HG02571 (cell line): ENCODE measurements at regions not wholly inside any gene's neighbourhood (a gene's known extent, or its start where the extent isn't known, plus 50 kb on each side); places are given as distances from the start of the nearest gene placed in this dataset.
"Not testable (repeated sequence)": the region's sequence is repeated elsewhere in the genome, so short reads cannot be mapped to it uniquely, and the experiment has no call there.

ENCODE experiments used
- ATAC-seq: cut with Tn5 transposase; IDR thresholded peaks from one replicate; pipeline ENCODE4 v1.9.1; 2021; ENCODE audit warnings: mild to moderate bottlenecking, moderate library complexity; ENCODE audit not compliant: unreplicated experiment

GRCh38 chr19:31840371-31840770 lies 491.1 kb upstream of the TSHZ3 start:
- no peak for ATAC-seq

- no peak for ATAC-seq
Observed at GRCh38 chr19:31841755-31842154, 492.5 kb upstream of the TSHZ3 start.

GRCh38 chr19:31863122-31863521 lies 482.3 kb upstream of the ZNF507 start:
- no peak for ATAC-seq

- ATAC-seq = no peak
Observed at GRCh38 chr19:31874313-31874712, 471.1 kb upstream of the ZNF507 start.

- no peak for ATAC-seq
Observed at GRCh38 chr19:31875591-31875990, 469.8 kb upstream of the ZNF507 start.

- ATAC-seq = no peak
Observed at GRCh38 chr19:31880283-31880682, 465.1 kb upstream of the ZNF507 start.

GRCh38 chr19:31881988-31882387 lies 463.4 kb upstream of the ZNF507 start:
- no peak for ATAC-seq

GRCh38 chr19:31882709-31883108 lies 462.7 kb upstream of the ZNF507 start:
- ATAC-seq = no peak

GRCh38 chr19:31883296-31883990 lies 462.0 kb upstream of the ZNF507 start:
- ATAC-seq = no peak

GRCh38 chr19:31885280-31885853 lies 460.0 kb upstream of the ZNF507 start:
- no peak for ATAC-seq

GRCh38 chr19:31890230-31890629 lies 455.2 kb upstream of the ZNF507 start:
- ATAC-seq = no peak

- no peak for ATAC-seq
Observed at GRCh38 chr19:31892060-31892459, 453.4 kb upstream of the ZNF507 start.

GRCh38 chr19:31893491-31893890 lies 451.9 kb upstream of the ZNF507 start:
- not testable (repeated sequence) for ATAC-seq

GRCh38 chr19:31894451-31894850 lies 451.0 kb upstream of the ZNF507 start:
- no peak for ATAC-seq

GRCh38 chr19:31897292-31897691 lies 448.1 kb upstream of the ZNF507 start:
- ATAC-seq = no peak

GRCh38 chr19:31900991-31901390 lies 444.4 kb upstream of the ZNF507 start:
- ATAC-seq = no peak

GRCh38 chr19:31902821-31903220 lies 442.6 kb upstream of the ZNF507 start:
- no peak for ATAC-seq

GRCh38 chr19:31903979-31904378 lies 441.4 kb upstream of the ZNF507 start:
- ATAC-seq = no peak

GRCh38 chr19:31906111-31906871 lies 439.1 kb upstream of the ZNF507 start:
- no peak for ATAC-seq

GRCh38 chr19:31907661-31908060 lies 437.7 kb upstream of the ZNF507 start:
- no peak for ATAC-seq

- no peak for ATAC-seq
Observed at GRCh38 chr19:31908080-31908479, 437.3 kb upstream of the ZNF507 start.
